Esophagus squamous epithelium (tissue), 4 donors: ENCODE measurements at regions not wholly inside any gene's neighbourhood (a gene's known extent, or its start where the extent isn't known, plus 50 kb on each side); places are given as distances from the start of the nearest gene placed in this dataset.

Source experiments
- CTCF ChIP-seq, 6 experiments: fragments of 450-650 bp in 4 of 6; fragments of 200-600 bp in 2 of 6; sonication (generic) in 2 of 6; IDR thresholded peaks; one replicate each; pipeline ENCODE4 v1.5.1; 2016 to 2019; ENCODE audit warnings: antibody characterized with exemption in 6 of 6, mild to moderate bottlenecking in 4 of 6, moderate library complexity in 4 of 6
- POLR2A ChIP-seq, 4 donors: fragments of 450-650 bp; IDR thresholded peaks; one replicate each; pipeline ENCODE4 v1.6.1; 2017; ENCODE audit warnings: antibody characterized with exemption in 4 of 4, mild to moderate bottlenecking in 4 of 4, moderate library complexity in 3 of 4

GRCh38 chr20:60762386-60762785, 489.7 kb upstream of the CDH4 start:
- no peak for TF ChIP-seq CTCF (IDR thresholded peaks at IDR 0.05)
- TF ChIP-seq POLR2A (IDR thresholded peaks at IDR 0.05) = no peak
